Breast epithelium (tissue), 4 donors: ENCODE measurements at regions not wholly inside any gene's neighbourhood (a gene's known extent, or its start where the extent isn't known, plus 50 kb on each side); places are given as distances from the start of the nearest gene placed in this dataset.
A peak's percentile ranks its signal among the peaks of the same experiment; 100 is the strongest.

ENCODE experiments used
- DNase-seq, 2 donors: peaks; one replicate each; pipeline ENCODE4 v3.0.0-alpha.2; 2019; ENCODE audit warnings: low spot score in 2 of 2
- H3K27ac ChIP-seq, 2 donors: fragments of 200-600 bp; sonication (generic) in 1 of 2; one replicate each; pipeline ENCODE4 v1.5.1; 2016 to 2019; ENCODE audit warnings: mild to moderate bottlenecking in 1 of 2
- H3K27me3 ChIP-seq, 2 donors: fragments of 200-600 bp; sonication (generic) in 1 of 2; one replicate each; pipeline versions ENCODE4 v1.5.1 to v1.6.0; 2017 to 2019; ENCODE audit warnings: control low read depth in 1 of 2, mild to moderate bottlenecking in 1 of 2
- H3K36me3 ChIP-seq: fragments of 200-600 bp; one replicate; pipeline ENCODE4 v1.5.1; 2019
- H3K4me1 ChIP-seq, 2 donors: fragments of 200-600 bp; sonication (generic); one replicate each; pipeline ENCODE4 v1.5.1; 2016 to 2019; ENCODE audit warnings: control low read depth in 1 of 2
- H3K4me3 ChIP-seq, 3 donors: fragments of 200-600 bp; sonication (generic); 1 replicate in 2 of 3; 2 replicates in 1 of 3; pipeline ENCODE4 v1.5.1; 2016 to 2019; ENCODE audit warnings: mild to moderate bottlenecking in 3 of 3, moderate library complexity in 2 of 3
- H3K9me3 ChIP-seq, 2 donors: fragments of 200-600 bp; sonication (generic) in 1 of 2; one replicate each; pipeline ENCODE4 v1.5.1; 2016 to 2019; ENCODE audit warnings: control low read depth in 1 of 2
- POLR2A ChIP-seq: fragments of 450-650 bp; IDR thresholded peaks from one replicate; pipeline ENCODE4 v1.6.1; 2016; ENCODE audit warnings: antibody characterized with exemption, mild to moderate bottlenecking, moderate library complexity
- POLR2AphosphoS5 ChIP-seq, 3 donors: sonication (generic); formaldehyde crosslinking; IDR thresholded peaks; one replicate each; pipeline ENCODE4 v1.6.1; 2017; ENCODE audit warnings: antibody characterized with exemption in 3 of 3
- intact Hi-C: fragments of 100-400 bp; cut with DNase I; formaldehyde crosslinking; loops from one replicate; pipeline ENCODE4 v1.15.1; 2023; ENCODE audit warnings: low total_unique reads
- TF ChIP-seq, protein P1 (sequence below), 3 donors: fragments of 450-650 bp; IDR thresholded peaks; one replicate each; pipeline ENCODE4 v1.5.1; 2016 to 2017; ENCODE audit warnings: antibody characterized with exemption in 3 of 3, mild to moderate bottlenecking in 3 of 3, moderate library complexity in 3 of 3

DNA sequence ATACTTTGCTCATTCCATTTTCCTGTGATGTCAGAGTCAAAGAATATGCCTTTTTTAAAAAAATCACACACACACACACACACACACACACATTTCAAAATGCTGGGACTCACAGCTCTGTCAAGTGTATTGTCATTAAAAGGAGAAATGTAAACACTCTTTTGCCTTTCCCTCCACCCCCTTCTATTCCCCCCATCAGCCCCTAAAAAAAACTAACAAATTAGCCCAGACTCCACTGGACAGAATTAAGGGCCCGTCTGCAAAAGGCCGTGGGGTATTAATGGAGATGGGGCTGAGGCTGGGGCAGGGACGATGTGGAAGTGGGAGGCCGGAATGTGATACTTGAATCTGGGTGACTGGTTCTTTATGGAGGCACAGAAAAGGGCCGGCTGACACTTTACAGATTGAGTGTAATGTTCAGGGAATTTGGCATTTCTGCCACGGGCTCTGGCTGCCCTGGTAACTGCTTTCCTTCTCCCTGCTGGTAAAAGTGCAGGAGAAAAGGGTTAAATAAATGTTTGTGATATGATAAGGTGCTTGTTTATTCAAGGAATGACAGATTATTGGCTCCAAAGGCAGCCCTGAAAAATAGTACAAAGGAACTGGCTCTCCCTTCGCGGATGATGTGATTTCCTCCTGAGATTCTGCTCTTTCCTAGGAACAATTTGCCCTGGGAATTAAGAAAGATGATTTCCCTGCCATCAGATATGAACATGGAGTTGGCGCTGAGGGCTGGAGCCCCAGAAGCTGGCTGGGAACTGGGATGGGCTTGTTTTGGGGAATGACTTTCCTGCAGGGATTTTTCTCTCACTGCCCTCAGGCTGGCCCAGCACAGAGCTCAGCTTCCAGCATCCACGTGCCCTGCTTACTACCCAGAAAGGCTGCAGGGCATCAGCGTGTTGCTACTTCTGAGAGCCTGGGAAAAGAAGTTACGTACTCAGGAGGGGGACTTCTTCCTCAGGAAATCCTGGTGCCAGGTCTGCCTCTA lies 52.8 kb upstream of the CTAGE1 start:
- Histone ChIP-seq H3K27ac (no peak overlapping the region), H3K9me3 (no peaks in the 10 kb centered on the region), H3K36me3 (no peaks in the 10 kb centered on the region), H3K4me3 (no peak overlapping the region), H3K27me3 (no peaks in the 10 kb centered on the region), H3K4me1 (peaks cover 0 to 6% of the 10 kb centered on the region in 2 donors)
- DNase-seq: no peak
- TF ChIP-seq, protein P1, sequence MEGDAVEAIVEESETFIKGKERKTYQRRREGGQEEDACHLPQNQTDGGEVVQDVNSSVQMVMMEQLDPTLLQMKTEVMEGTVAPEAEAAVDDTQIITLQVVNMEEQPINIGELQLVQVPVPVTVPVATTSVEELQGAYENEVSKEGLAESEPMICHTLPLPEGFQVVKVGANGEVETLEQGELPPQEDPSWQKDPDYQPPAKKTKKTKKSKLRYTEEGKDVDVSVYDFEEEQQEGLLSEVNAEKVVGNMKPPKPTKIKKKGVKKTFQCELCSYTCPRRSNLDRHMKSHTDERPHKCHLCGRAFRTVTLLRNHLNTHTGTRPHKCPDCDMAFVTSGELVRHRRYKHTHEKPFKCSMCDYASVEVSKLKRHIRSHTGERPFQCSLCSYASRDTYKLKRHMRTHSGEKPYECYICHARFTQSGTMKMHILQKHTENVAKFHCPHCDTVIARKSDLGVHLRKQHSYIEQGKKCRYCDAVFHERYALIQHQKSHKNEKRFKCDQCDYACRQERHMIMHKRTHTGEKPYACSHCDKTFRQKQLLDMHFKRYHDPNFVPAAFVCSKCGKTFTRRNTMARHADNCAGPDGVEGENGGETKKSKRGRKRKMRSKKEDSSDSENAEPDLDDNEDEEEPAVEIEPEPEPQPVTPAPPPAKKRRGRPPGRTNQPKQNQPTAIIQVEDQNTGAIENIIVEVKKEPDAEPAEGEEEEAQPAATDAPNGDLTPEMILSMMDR (IDR thresholded peaks at IDR 0.05): no peak
- no peak for TF ChIP-seq POLR2A
- no peak for TF ChIP-seq POLR2AphosphoS5 (IDR thresholded peaks at IDR 0.05)
- intact Hi-C loops: no loop called here

DNA sequence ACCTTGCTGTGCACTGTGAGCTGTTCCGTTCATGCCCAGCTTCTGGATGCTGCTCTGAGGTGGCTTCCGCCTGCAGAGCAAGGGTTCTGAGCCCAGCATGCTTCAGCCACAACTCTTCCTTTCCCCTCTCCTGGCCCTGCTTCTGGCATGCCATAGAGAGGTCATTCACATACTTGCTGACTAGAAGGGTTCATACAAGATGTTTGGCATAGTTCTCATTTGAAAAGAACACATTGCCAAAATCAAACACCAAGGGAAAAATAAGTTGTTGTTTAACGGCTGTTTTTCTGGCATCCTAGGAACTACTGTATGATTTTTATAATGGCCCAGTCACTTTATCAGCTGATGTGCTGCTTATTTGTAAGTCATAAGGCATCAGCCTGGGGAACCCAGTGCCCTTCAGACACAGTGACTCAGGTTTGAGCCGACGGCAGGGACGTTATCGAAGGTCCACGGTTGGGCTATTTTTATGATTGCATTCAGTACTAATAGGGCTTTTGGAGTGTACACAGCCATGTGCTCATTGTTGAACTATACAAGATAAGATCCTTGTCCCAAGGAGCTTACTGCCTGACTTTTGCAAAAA lies 53.9 kb upstream of the CTAGE1 start:
- Histone ChIP-seq H3K27ac (peak overlapping the region in 1 of 2 donors; percentile 4), H3K36me3 (no peaks in the 10 kb centered on the region), H3K9me3 (no peaks in the 10 kb centered on the region), H3K27me3 (no peaks in the 10 kb centered on the region), H3K4me1 (peaks cover 0 to 6% of the 10 kb centered on the region in 2 donors), H3K4me3 (no peak overlapping the region)
- TF ChIP-seq, protein P1 (IDR thresholded peaks at IDR 0.05): no peak
- TF ChIP-seq POLR2AphosphoS5 (IDR thresholded peaks at IDR 0.05): no peak
- TF ChIP-seq POLR2A: no peak
- intact Hi-C loops: no loop called here
- DNase-seq: no peak

DNA sequence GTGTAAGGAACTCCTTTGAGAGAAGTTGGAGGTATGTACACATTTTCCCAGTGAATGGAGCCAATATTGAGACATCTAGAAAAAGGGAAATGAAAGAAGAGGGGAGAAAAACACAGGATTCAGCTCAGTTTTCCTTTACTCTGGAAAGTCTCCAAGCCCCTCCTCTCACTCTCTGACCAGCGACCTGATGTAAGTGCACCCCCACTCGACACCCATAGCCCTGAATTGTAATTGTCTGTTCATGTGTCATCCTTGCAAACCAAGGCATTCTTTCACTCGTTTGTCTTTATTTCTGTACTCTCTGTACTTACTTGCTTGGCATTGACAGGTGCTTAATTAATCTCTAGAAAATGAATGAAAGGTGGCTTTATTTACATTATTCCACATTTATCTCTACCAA lies 55.7 kb upstream of the CTAGE1 start:
- TF ChIP-seq POLR2A: no peak
- TF ChIP-seq, protein P1 (IDR thresholded peaks at IDR 0.05): no peak
- no peak for TF ChIP-seq POLR2AphosphoS5 (IDR thresholded peaks at IDR 0.05)
- Histone ChIP-seq H3K27me3 (no peaks in the 10 kb centered on the region), H3K4me3 (no peak overlapping the region), H3K4me1 (peaks cover 0 to 6% of the 10 kb centered on the region in 2 donors), H3K9me3 (no peaks in the 10 kb centered on the region), H3K27ac (no peak overlapping the region), H3K36me3 (no peaks in the 10 kb centered on the region)
- DNase-seq: no peak
- intact Hi-C loops: no loop called here

DNA sequence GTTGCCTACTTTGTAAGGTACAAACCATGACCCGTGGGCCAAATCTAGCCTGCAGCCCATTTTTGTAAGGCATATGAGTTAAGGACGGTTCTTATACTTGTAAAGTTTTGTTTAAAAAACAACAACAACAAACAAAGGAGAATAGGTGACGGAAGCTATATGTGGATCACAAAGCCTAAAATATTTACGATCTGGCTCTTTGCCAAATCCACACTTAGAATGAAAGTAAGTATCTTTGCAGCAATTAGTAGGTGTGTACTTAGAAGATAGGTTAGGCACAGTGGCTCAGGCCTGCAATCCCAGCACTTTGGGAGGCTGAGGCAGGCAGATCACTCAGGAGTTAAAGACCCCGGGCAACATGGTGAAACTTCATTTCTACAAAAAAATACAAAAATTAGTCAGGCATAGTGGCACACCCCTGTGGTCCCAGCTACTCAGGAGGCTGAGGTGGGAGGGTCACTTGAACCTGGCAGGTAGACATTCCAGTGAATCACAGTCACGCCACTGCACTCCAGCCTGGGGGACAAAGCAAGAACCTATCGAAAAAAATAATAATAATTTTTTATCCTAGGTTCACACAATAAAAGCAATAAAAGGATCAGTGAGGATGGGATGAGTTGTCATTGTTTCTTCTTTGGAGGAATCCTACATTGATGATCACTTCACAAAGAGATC lies 57.8 kb upstream of the CTAGE1 start:
- intact Hi-C loops: no loop called here
- Histone ChIP-seq H3K27ac (no peak overlapping the region), H3K4me1 (peaks cover 0 to 6% of the 10 kb centered on the region in 2 donors), H3K27me3 (no peaks in the 10 kb centered on the region), H3K9me3 (no peaks in the 10 kb centered on the region), H3K4me3 (no peak overlapping the region), H3K36me3 (no peaks in the 10 kb centered on the region)
- DNase-seq: no peak
- TF ChIP-seq POLR2A: no peak
- no peak for TF ChIP-seq POLR2AphosphoS5 (IDR thresholded peaks at IDR 0.05)
- TF ChIP-seq, protein P1 (IDR thresholded peaks at IDR 0.05): no peak

DNA sequence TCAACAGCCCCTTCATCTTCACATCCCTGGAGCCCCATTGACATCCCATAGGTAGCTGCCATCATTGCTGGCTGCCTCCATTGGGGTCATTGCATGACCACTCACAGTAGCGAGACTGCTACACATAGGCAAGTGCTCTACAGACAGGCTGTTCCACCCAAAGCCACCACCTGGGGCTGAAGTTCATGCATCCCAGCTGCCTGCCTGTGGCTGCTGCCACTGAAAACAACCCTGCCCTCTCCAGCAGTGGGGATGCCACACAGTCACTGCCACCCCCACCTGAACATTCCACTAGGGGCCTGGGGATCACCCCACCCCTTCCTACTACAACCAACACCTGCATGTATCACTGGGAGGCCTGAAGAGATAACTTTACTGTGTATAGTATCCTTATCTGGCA lies 59.5 kb upstream of the CTAGE1 start:
- Histone ChIP-seq H3K36me3 (no peaks in the 10 kb centered on the region), H3K4me3 (no peak overlapping the region), H3K27ac (no peak overlapping the region), H3K27me3 (no peaks in the 10 kb centered on the region), H3K4me1 (no peaks in the 10 kb centered on the region), H3K9me3 (no peaks in the 10 kb centered on the region)
- intact Hi-C loops: no loop called here
- TF ChIP-seq POLR2A: no peak
- TF ChIP-seq, protein P1 (IDR thresholded peaks at IDR 0.05): no peak
- no peak for TF ChIP-seq POLR2AphosphoS5 (IDR thresholded peaks at IDR 0.05)
- no peak for DNase-seq
